ENCODE measurements at regions not wholly inside any gene's neighbourhood (a gene's known extent, or its start where the extent isn't known, plus 50 kb on each side); places are given as distances from the start of the nearest gene placed in this dataset.

GRCh38 chr6:18335948-18336347 is 51.2 kb upstream of the RNF144B start:
- DNase-seq, result no peak

GRCh38 chr6:18334251-18334650 is 52.9 kb upstream of the RNF144B start:
- DNase-seq, result no peak

GRCh38 chr6:18330548-18331081 is 56.5 kb upstream of the RNF144B start:
- peak; percentile 1 to 30 for DNase-seq

- DNase-seq, result no peak
These were observed 57.4 kb upstream of the RNF144B start for GRCh38 chr6:18329776-18330175.

GRCh38 chr6:18328540-18328939 is 58.6 kb upstream of the RNF144B start:
- peak; percentile 3 to 41 for DNase-seq

GRCh38 chr6:18328070-18328469 is 59.1 kb upstream of the RNF144B start:
- no peak for DNase-seq

- peak in 1 of 2 donors; percentile 26 for DNase-seq
These were observed 59.5 kb upstream of the RNF144B start for GRCh38 chr6:18327626-18328025.

GRCh38 chr6:18326980-18327379 is 60.2 kb upstream of the RNF144B start:
- no peak for DNase-seq

GRCh38 chr6:18326001-18326400 is 61.1 kb upstream of the RNF144B start:
- no peak for DNase-seq

- no peak for DNase-seq
These were observed 60.3 kb upstream of the DEK start for GRCh38 chr6:18324706-18325042.

GRCh38 chr6:18323935-18324705 is 59.8 kb upstream of the DEK start:
- DNase-seq, result peak in 1 of 2 donors; percentile 52

- no peak for DNase-seq
These were observed 53.5 kb upstream of the DEK start for GRCh38 chr6:18317850-18318249.

GRCh38 chr6:18314317-18314997 is 50.1 kb upstream of the DEK start:
- no peak for DNase-seq
